Parathyroid adenoma (tissue), 2 donors: ENCODE measurements at regions not wholly inside any gene's neighbourhood (a gene's known extent, or its start where the extent isn't known, plus 50 kb on each side); places are given as distances from the start of the nearest gene placed in this dataset.

Source experiments
- H2AFZ ChIP-seq: fragments of 300-600 bp; sonication (generic); one replicate; pipeline ENCODE4 v1.7.0; 2017; ENCODE audit warnings: antibody characterized with exemption, mild to moderate bottlenecking
- H3K27ac ChIP-seq: fragments of 300-600 bp; sonication (generic); one replicate; pipeline ENCODE4 v1.7.0; 2017
- H3K27me3 ChIP-seq: fragments of 300-600 bp; sonication (generic); one replicate; pipeline ENCODE4 v1.7.0; 2017; ENCODE audit warnings: low read length; ENCODE audit not compliant: control insufficient read depth, insufficient read depth
- H3K36me3 ChIP-seq: fragments of 300-600 bp; sonication (generic); one replicate; pipeline ENCODE4 v1.7.0; 2017; ENCODE audit warnings: low read length; ENCODE audit not compliant: control insufficient read depth, insufficient read depth
- H3K4me1 ChIP-seq: fragments of 300-600 bp; sonication (generic); one replicate; pipeline ENCODE4 v1.7.0; 2017; ENCODE audit warnings: control low read depth
- H3K4me2 ChIP-seq: fragments of 300-600 bp; sonication (generic); one replicate; pipeline ENCODE4 v1.7.0; 2017; ENCODE audit warnings: low read length
- H3K4me3 ChIP-seq: fragments of 300-600 bp; sonication (generic); one replicate; pipeline ENCODE4 v1.7.0; 2017; ENCODE audit warnings: low read depth, low read length
- H3K79me2 ChIP-seq: fragments of 300-600 bp; sonication (generic); one replicate; pipeline ENCODE4 v1.7.0; 2017; ENCODE audit warnings: control low read depth
- H3K9ac ChIP-seq: fragments of 300-600 bp; sonication (generic); one replicate; pipeline ENCODE4 v1.7.0; 2017; ENCODE audit warnings: mild to moderate bottlenecking
- H3K9me3 ChIP-seq: fragments of 300-600 bp; sonication (generic); one replicate; pipeline ENCODE4 v1.7.0; 2017; ENCODE audit warnings: low read length; ENCODE audit not compliant: control insufficient read depth
- CTCF ChIP-seq: fragments of 300-600 bp; sonication (generic); IDR thresholded peaks from one replicate; pipeline ENCODE4 v1.7.0; 2017; ENCODE audit warnings: antibody characterized with exemption, mild to moderate bottlenecking
- donor health status: primary hyperparathyroidism.

GRCh38 chr21:16108561-16109075 lies 378.8 kb downstream of the USP25 start:
- no peaks in the 10 kb centered on the region for H3K27me3 ChIP-seq
- H3K9ac ChIP-seq, result no peak overlapping the region

GRCh38 chr21:16113052-16113715 lies 383.4 kb downstream of the USP25 start:
- Histone ChIP-seq H3K79me2 (no peaks in the 10 kb centered on the region), H3K9ac (no peak overlapping the region), H3K27ac (no peak overlapping the region), H3K9me3 (no peaks in the 10 kb centered on the region), H3K27me3 (no peaks in the 10 kb centered on the region), H2AFZ (no peak overlapping the region), H3K4me3 (no peak overlapping the region), H3K4me2 (no peak overlapping the region), H3K36me3 (no peaks in the 10 kb centered on the region), H3K4me1 (no peaks in the 10 kb centered on the region)
- no peak for TF ChIP-seq CTCF

More at GRCh38 chr21:16108561-16109075, 378.8 kb downstream of the USP25 start:
- H3K36me3 ChIP-seq, result no peaks in the 10 kb centered on the region
- H3K9me3 ChIP-seq, result no peaks in the 10 kb centered on the region
- no peak overlapping the region for H2AFZ ChIP-seq
- H3K27ac ChIP-seq, result no peak overlapping the region
- no peak overlapping the region for H3K4me2 ChIP-seq
- TF ChIP-seq CTCF, result no peak
- H3K79me2 ChIP-seq, result no peaks in the 10 kb centered on the region
- H3K4me1 ChIP-seq, result no peaks in the 10 kb centered on the region
- H3K4me3 ChIP-seq, result no peak overlapping the region

GRCh38 chr21:16115461-16115860 lies 385.7 kb downstream of the USP25 start:
- Histone ChIP-seq H3K4me1 (no peaks in the 10 kb centered on the region), H2AFZ (no peak overlapping the region), H3K4me2 (no peak overlapping the region), H3K4me3 (no peak overlapping the region), H3K79me2 (no peaks in the 10 kb centered on the region), H3K9me3 (no peaks in the 10 kb centered on the region), H3K27me3 (no peaks in the 10 kb centered on the region), H3K36me3 (no peaks in the 10 kb centered on the region), H3K27ac (no peak overlapping the region), H3K9ac (no peak overlapping the region)
- no peak for TF ChIP-seq CTCF

GRCh38 chr21:16116069-16116468 lies 386.3 kb downstream of the USP25 start:
- H2AFZ ChIP-seq, result no peak overlapping the region
- H3K4me2 ChIP-seq, result no peak overlapping the region
- H3K27ac ChIP-seq, result no peak overlapping the region
- no peak overlapping the region for H3K4me3 ChIP-seq
- H3K36me3 ChIP-seq, result no peaks in the 10 kb centered on the region
- no peaks in the 10 kb centered on the region for H3K27me3 ChIP-seq
- H3K9ac ChIP-seq, result no peak overlapping the region
- no peaks in the 10 kb centered on the region for H3K4me1 ChIP-seq
- TF ChIP-seq CTCF, result no peak
- H3K9me3 ChIP-seq, result no peaks in the 10 kb centered on the region
- H3K79me2 ChIP-seq, result no peaks in the 10 kb centered on the region

- no peak overlapping the region for H3K27ac ChIP-seq
- no peaks in the 10 kb centered on the region for H3K27me3 ChIP-seq
- H3K9ac ChIP-seq, result no peak overlapping the region
- no peaks in the 10 kb centered on the region for H3K4me1 ChIP-seq
- H3K9me3 ChIP-seq, result no peaks in the 10 kb centered on the region
- no peak overlapping the region for H3K4me3 ChIP-seq
- no peak overlapping the region for H2AFZ ChIP-seq
- no peak for TF ChIP-seq CTCF
- H3K4me2 ChIP-seq, result no peak overlapping the region
- H3K36me3 ChIP-seq, result no peaks in the 10 kb centered on the region
- H3K79me2 ChIP-seq, result no peaks in the 10 kb centered on the region
Measured at GRCh38 chr21:16116798-16117197, 387.0 kb downstream of the USP25 start.
